Right renal pelvis (tissue), 4 donors: ENCODE measurements at regions not wholly inside any gene's neighbourhood (a gene's known extent, or its start where the extent isn't known, plus 50 kb on each side); places are given as distances from the start of the nearest gene placed in this dataset.

ENCODE experiments used
- DNase-seq, 4 donors: peaks; one replicate each; pipeline ENCODE4 v3.0.0-alpha.2; 2013; ENCODE audit warnings: low read depth in 4 of 4, low spot score in 3 of 4, missing footprints in 1 of 4

- no peak for DNase-seq
These were observed 126.4 kb upstream of the DLX2 start for GRCh38 chr2:172229125-172229524.

GRCh38 chr2:172230332-172230888 is 127.7 kb upstream of the DLX2 start:
- no peak for DNase-seq

GRCh38 chr2:172230889-172231401 is 128.2 kb upstream of the DLX2 start:
- DNase-seq, result no peak

- no peak for DNase-seq
These were observed 128.8 kb upstream of the DLX2 start for GRCh38 chr2:172231508-172231907.

GRCh38 chr2:172232708-172233396 is 130.2 kb upstream of the DLX2 start:
- DNase-seq, result peak in 1 of 4 donors; percentile 52

GRCh38 chr2:172233987-172234715 is 131.5 kb upstream of the DLX2 start:
- no peak for DNase-seq

- DNase-seq, result no peak
These were observed 132.3 kb upstream of the DLX2 start for GRCh38 chr2:172234716-172235691.

GRCh38 chr2:172239944-172240590 is 137.4 kb upstream of the DLX2 start:
- DNase-seq, result no peak

GRCh38 chr2:172241222-172241621 is 138.5 kb upstream of the DLX2 start:
- no peak for DNase-seq

- DNase-seq, result no peak
These were observed 139.8 kb upstream of the DLX2 start for GRCh38 chr2:172242471-172242870.

- DNase-seq, result no peak
These were observed 140.3 kb upstream of the DLX2 start for GRCh38 chr2:172242961-172243360.

GRCh38 chr2:172244419-172245130 is 141.9 kb upstream of the DLX2 start:
- DNase-seq, result no peak

GRCh38 chr2:172246649-172247048 is 143.9 kb upstream of the DLX2 start:
- DNase-seq, result no peak

GRCh38 chr2:172247203-172247602 is 144.5 kb upstream of the DLX2 start:
- DNase-seq, result no peak

- no peak for DNase-seq
These were observed 145.7 kb upstream of the DLX2 start for GRCh38 chr2:172248381-172248780.

- DNase-seq, result no peak
These were observed 146.1 kb upstream of the DLX2 start for GRCh38 chr2:172248785-172249187.

- no peak for DNase-seq
These were observed 146.6 kb upstream of the DLX2 start for GRCh38 chr2:172249334-172249733.

- DNase-seq, result no peak
These were observed 147.3 kb upstream of the DLX2 start for GRCh38 chr2:172249986-172250385.

GRCh38 chr2:172251231-172251630 is 148.5 kb upstream of the DLX2 start:
- no peak for DNase-seq
